ENCODE measurements at regions not wholly inside any gene's neighbourhood (a gene's known extent, or its start where the extent isn't known, plus 50 kb on each side); places are given as distances from the start of the nearest gene placed in this dataset.

- no peak for TF ChIP-seq ZNF777 (tag by site-specific recombination; IDR thresholded peaks at IDR 0.05; ENCODE audit: borderline replicate concordance)
- no peak for TF ChIP-seq ZNF704 (tag by site-specific recombination; IDR thresholded peaks at IDR 0.05)
- TF ChIP-seq CTCF (tag by site-specific recombination; IDR thresholded peaks at IDR 0.05), result no peak
Observed at GRCh38 chr4:12924253-12924652, 559.9 kb downstream of the RAB28 start.
